Chondrocyte (in vitro differentiated cells): ENCODE measurements at regions not wholly inside any gene's neighbourhood (a gene's known extent, or its start where the extent isn't known, plus 50 kb on each side); places are given as distances from the start of the nearest gene placed in this dataset.

ENCODE experiments used
- DNase-seq: peaks from one replicate; pipeline ENCODE4 v3.0.0; 2021; ENCODE audit warnings: mixed read lengths, low spot score
- H3K27ac Mint-ChIP-seq: one replicate; pipeline ENCODE4 v1.8.0; 2021; ENCODE audit warnings: mild to moderate bottlenecking, moderate library complexity, mixed read lengths; ENCODE audit not compliant: unreplicated experiment
- H3K27me3 Mint-ChIP-seq: 2 replicates; pipeline ENCODE4 v1.8.0; 2021; ENCODE audit warnings: low read depth, mixed read lengths
- H3K36me3 Mint-ChIP-seq: 2 replicates; pipeline ENCODE4 v1.8.0; 2021; ENCODE audit warnings: low read depth, mixed read lengths
- H3K4me1 Mint-ChIP-seq: 2 replicates; pipeline ENCODE4 v1.8.0; 2021; ENCODE audit warnings: low read depth, mild to moderate bottlenecking, mixed read lengths
- H3K4me3 Mint-ChIP-seq: one replicate; pipeline ENCODE4 v1.8.0; 2021; ENCODE audit warnings: mild to moderate bottlenecking, moderate library complexity, mixed read lengths; ENCODE audit not compliant: unreplicated experiment
- H3K9me3 Mint-ChIP-seq: 2 replicates; pipeline ENCODE4 v1.8.0; 2021; ENCODE audit warnings: low read depth, mixed read lengths
- CTCF ChIP-seq: fragments of 200-600 bp; sonication (generic); IDR thresholded peaks from 2 replicates; pipeline ENCODE4 v1.5.0; 2021; ENCODE audit warnings: antibody characterized with exemption, mild to moderate bottlenecking, moderate library complexity

DNA sequence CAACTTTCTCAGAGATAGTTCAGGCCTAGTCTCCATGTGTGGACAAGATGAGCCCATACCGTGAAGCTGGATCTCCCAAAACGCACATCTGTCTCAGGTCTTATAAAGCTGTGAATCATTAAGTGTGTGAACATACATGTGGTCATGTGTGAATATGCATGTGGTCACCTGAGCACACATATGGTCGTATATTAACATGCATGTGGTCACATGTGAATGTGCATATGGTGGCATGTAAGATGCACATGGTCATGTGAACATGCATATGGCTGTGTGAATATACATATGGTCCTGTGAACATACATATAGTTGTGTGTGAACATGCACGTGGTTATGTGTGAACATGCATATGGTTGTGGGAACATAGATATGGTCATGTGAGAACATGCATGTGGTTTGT is 172.5 kb upstream of the PZP start:
- Mint-ChIP-seq H3K4me3 (no peak overlapping the region), H3K9me3 (no peaks in the 10 kb centered on the region), H3K4me1 (no peaks in the 10 kb centered on the region), H3K27me3 (peaks cover 10% of the 10 kb centered on the region), H3K27ac (no peak overlapping the region), H3K36me3 (no peaks in the 10 kb centered on the region)
- no peak for TF ChIP-seq CTCF
- no peak for DNase-seq

DNA sequence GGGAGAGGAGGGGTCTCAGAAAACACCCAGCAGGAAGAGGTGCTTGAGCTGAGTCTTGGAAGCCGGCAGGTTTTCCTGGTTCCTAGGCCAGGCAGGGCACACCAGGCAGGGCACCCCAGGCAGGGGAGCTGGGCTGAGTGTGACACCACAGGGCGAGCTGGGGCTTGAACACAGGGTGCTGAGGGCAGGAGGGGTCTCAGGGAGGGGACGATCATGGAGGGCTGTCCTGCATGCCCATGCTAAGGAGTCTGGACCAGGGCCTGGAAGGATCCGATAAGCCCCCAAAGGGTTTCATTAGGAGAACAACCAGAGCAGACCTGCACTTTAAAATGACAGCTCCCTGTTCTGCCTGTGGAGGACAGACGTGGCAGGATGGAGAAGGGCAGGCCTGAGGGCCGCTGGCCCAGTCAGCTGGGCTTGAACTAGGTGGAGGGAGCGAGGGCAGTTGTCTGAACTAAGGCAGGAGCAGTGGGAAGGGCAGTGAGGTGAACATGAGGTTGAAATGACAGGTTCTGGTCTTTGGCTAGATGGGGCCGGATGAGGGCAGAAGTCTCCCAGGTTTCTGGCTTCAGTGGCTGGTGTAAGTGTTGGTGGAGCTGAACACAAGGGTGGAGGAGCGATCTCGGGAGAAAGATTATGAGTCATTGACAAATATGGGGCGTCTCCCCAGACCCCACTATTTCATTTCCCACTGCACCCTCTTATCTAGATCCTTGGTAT is 171.0 kb upstream of the PZP start:
- no peaks in the 10 kb centered on the region for H3K4me1 Mint-ChIP-seq
- H3K36me3 Mint-ChIP-seq = no peaks in the 10 kb centered on the region
- H3K27ac Mint-ChIP-seq = no peak overlapping the region
- no peak overlapping the region for H3K4me3 Mint-ChIP-seq
- TF ChIP-seq CTCF = no peak
- peaks cover 11% of the 10 kb centered on the region for H3K27me3 Mint-ChIP-seq
- no peaks in the 10 kb centered on the region for H3K9me3 Mint-ChIP-seq
- DNase-seq = no peak

DNA sequence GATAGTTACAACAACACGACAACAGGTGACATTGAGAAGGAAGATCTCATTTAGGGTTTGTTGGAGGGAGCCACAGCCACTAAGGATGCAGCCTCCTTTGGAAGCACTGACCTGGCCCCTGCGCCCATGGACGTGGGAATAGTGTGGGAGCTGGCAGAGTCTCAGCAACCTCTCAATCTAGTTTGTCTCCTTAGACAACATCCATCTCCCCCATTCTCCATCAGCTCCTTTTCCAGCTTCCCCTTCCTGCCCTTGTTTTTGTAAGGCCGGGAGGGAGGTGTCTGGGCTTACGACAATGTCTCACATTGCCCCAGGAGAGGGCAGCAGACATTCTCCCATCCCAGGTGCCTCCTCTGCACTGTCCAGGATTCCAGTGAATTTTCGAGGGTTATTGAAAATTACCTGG is 170.2 kb upstream of the PZP start:
- Mint-ChIP-seq H3K4me1 (no peaks in the 10 kb centered on the region), H3K27ac (no peak overlapping the region), H3K27me3 (peaks cover 11% of the 10 kb centered on the region), H3K36me3 (no peaks in the 10 kb centered on the region), H3K9me3 (no peaks in the 10 kb centered on the region), H3K4me3 (no peak overlapping the region)
- no peak for DNase-seq
- TF ChIP-seq CTCF = peak; percentile 56

DNA sequence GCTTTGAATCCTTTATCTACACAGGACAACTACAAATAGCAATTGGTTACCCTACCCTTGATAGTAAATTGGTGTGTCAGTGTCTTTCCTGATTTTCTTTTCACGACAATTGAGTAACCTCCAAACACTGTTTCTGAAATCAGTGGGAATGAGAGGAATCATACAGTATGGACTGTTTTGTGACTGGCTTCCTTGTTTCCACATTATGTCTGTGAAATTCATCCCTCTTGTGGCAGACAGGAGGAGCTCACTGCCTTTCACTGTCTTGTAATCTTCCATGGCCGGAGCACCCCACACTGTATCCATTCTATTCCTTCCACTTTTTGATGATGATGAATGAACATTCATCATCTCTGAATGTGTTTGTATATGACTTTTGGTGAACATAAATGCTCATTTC is 164.0 kb upstream of the PZP start:
- Mint-ChIP-seq H3K4me1 (no peaks in the 10 kb centered on the region), H3K4me3 (no peak overlapping the region), H3K27me3 (peaks cover 10% of the 10 kb centered on the region), H3K9me3 (no peaks in the 10 kb centered on the region), H3K36me3 (no peaks in the 10 kb centered on the region), H3K27ac (no peak overlapping the region)
- DNase-seq = no peak
- TF ChIP-seq CTCF = peak; percentile 48

- Mint-ChIP-seq H3K27me3 (no peaks in the 10 kb centered on the region), H3K4me3 (no peak overlapping the region), H3K4me1 (peaks cover 16% of the 10 kb centered on the region), H3K36me3 (no peaks in the 10 kb centered on the region), H3K9me3 (no peaks in the 10 kb centered on the region), H3K27ac (no peak overlapping the region)
- DNase-seq = no peak
- no peak for TF ChIP-seq CTCF
These were observed 159.6 kb upstream of the PZP start for GRCh38 chr12:9367828-9368227.
